ENCODE measurements at regions not wholly inside any gene's neighbourhood (a gene's known extent, or its start where the extent isn't known, plus 50 kb on each side); places are given as distances from the start of the nearest gene placed in this dataset.

DNA sequence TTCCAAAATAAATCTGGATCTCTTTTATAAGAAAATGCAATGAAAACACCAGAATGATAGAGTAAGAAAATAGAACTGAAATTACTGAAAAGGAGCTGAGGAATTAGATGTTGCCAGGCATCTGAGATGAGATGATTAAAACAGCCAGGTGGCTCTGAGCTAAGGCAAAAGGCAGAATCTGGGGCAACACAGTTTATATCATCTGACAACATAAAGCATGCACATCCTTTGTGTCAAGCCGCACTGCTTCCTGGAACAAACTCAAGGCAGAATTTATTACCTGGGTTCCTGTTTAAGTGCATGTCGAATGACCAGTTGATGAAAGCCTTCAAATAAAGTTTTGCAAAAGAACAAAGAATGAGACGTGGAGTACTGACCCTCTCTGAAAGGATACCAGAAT, 247.0 kb downstream of the SNX10 start:
- no peak for TF ChIP-seq REST (IDR thresholded peaks at IDR 0.05)
- no peak for TF ChIP-seq YY1 (IDR thresholded peaks at IDR 0.05)
- TF ChIP-seq HNF4A (conservative IDR thresholded peaks at IDR 0.05), result no peak
- Histone ChIP-seq H3K4me1 (ENCODE audit: control insufficient read depth in 4 of 4, insufficient read depth in 4 of 4, low read length in 3 of 4) (no peaks in the 10 kb centered on the region), H3K27ac (ENCODE audit: low read depth in 1 of 2, low read length in 2 of 2) (no peak overlapping the region), H3K4me3 (ENCODE audit: low read depth in 1 of 3, low read length in 3 of 3) (no peak overlapping the region), H3K36me3 (ENCODE audit: control insufficient read depth in 4 of 4, insufficient read depth in 3 of 4, low read depth in 1 of 4, low read length in 3 of 4) (no peaks in the 10 kb centered on the region), H3K27me3 (ENCODE audit: control insufficient read depth in 4 of 4, insufficient read depth in 4 of 4, low read length in 3 of 4) (peaks cover 0 to 16% (median 9%) of the 10 kb centered on the region in 4 donors), H3K9ac (ENCODE audit: low read depth in 1 of 2, low read length in 2 of 2) (no peak overlapping the region), H3K9me3 (ENCODE audit: control insufficient read depth in 4 of 4, low read length in 3 of 4) (no peaks in the 10 kb centered on the region)
- DNase-seq (ENCODE audit: low spot score), result no peak
- WGBS, result 61% methylated on average over 3 of the region's 3 CpGs

DNA sequence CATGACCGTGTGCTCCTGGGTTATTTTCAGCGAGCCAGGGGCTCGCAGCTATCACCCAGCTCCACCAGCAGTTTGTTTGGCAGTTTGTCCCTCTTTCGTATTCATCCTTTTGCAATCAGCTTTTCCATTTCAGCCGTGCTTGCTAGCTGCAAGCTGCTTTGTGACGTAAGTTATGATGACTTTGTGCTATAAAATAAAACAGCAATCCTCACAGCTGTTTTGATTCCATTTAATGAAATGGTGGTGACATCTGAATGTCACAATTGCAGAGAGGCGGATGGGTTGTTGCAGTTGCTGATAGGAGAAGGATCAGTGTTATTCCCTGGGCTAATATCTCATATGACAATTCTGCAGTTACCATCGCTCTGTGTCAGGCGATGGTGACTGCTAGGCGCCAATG, 251.7 kb downstream of the SNX10 start:
- H3K4me3 ChIP-seq (ENCODE audit: low read depth in 1 of 3, low read length in 3 of 3), result no peak overlapping the region
- no peaks in the 10 kb centered on the region for H3K36me3 ChIP-seq (ENCODE audit: control insufficient read depth in 4 of 4, insufficient read depth in 3 of 4, low read depth in 1 of 4, low read length in 3 of 4)
- H3K9me3 ChIP-seq (ENCODE audit: control insufficient read depth in 4 of 4, low read length in 3 of 4), result peaks cover 0 to 6% (median 0%) of the 10 kb centered on the region in 4 donors
- no peak overlapping the region for H3K27ac ChIP-seq (ENCODE audit: low read depth in 1 of 2, low read length in 2 of 2)
- no peak overlapping the region for H3K9ac ChIP-seq (ENCODE audit: low read depth in 1 of 2, low read length in 2 of 2)
- 75% methylated on average over 10 of the region's 10 CpGs for WGBS
- no peak for DNase-seq (ENCODE audit: low spot score)
- no peaks in the 10 kb centered on the region for H3K4me1 ChIP-seq (ENCODE audit: control insufficient read depth in 4 of 4, insufficient read depth in 4 of 4, low read length in 3 of 4)
- no peak for TF ChIP-seq HNF4G (IDR thresholded peaks at IDR 0.05)
- no peak for TF ChIP-seq RAD21 (IDR thresholded peaks at IDR 0.05)
- no peak for TF ChIP-seq HNF4A (conservative IDR thresholded peaks at IDR 0.05)
- no peak for TF ChIP-seq ZBTB33 (IDR thresholded peaks at IDR 0.05)
- TF ChIP-seq FOXA2 (IDR thresholded peaks at IDR 0.05), result no peak
- H3K27me3 ChIP-seq (ENCODE audit: control insufficient read depth in 4 of 4, insufficient read depth in 4 of 4, low read length in 3 of 4), result peaks cover 0 to 14% (median 3%) of the 10 kb centered on the region in 4 donors

GRCh38 chr7:26543951-26544350, 252.3 kb downstream of the SNX10 start:
- Histone ChIP-seq H3K9ac (ENCODE audit: low read depth in 1 of 2, low read length in 2 of 2) (no peak overlapping the region), H3K4me3 (ENCODE audit: low read depth in 1 of 3, low read length in 3 of 3) (no peak overlapping the region), H3K27ac (ENCODE audit: low read depth in 1 of 2, low read length in 2 of 2) (no peak overlapping the region), H3K9me3 (ENCODE audit: control insufficient read depth in 4 of 4, low read length in 3 of 4) (peaks cover 0 to 6% (median 0%) of the 10 kb centered on the region in 4 donors), H3K36me3 (ENCODE audit: control insufficient read depth in 4 of 4, insufficient read depth in 3 of 4, low read depth in 1 of 4, low read length in 3 of 4) (no peaks in the 10 kb centered on the region), H3K27me3 (ENCODE audit: control insufficient read depth in 4 of 4, insufficient read depth in 4 of 4, low read length in 3 of 4) (peaks cover 0 to 14% (median 2%) of the 10 kb centered on the region in 4 donors), H3K4me1 (ENCODE audit: control insufficient read depth in 4 of 4, insufficient read depth in 4 of 4, low read length in 3 of 4) (no peaks in the 10 kb centered on the region)
- WGBS, result 89% methylated on average over 11 of the region's 11 CpGs
- DNase-seq (ENCODE audit: low spot score), result no peak
- no peak for TF ChIP-seq JUND (IDR thresholded peaks at IDR 0.05)
- no peak for TF ChIP-seq GABPA (IDR thresholded peaks at IDR 0.05 in 1 of 2, conservative IDR thresholded peaks at IDR 0.05 in 1 of 2)
- TF ChIP-seq, protein P1, sequence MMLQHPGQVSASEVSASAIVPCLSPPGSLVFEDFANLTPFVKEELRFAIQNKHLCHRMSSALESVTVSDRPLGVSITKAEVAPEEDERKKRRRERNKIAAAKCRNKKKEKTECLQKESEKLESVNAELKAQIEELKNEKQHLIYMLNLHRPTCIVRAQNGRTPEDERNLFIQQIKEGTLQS (IDR thresholded peaks at IDR 0.05), result no peak
